Esophagus (tissue), 2 donors: ENCODE measurements at regions not wholly inside any gene's neighbourhood (a gene's known extent, or its start where the extent isn't known, plus 50 kb on each side); places are given as distances from the start of the nearest gene placed in this dataset.

Source experiments
- H3K27ac ChIP-seq, 2 donors: one replicate each; pipeline ENCODE4 v1.5.1; 2013; ENCODE audit warnings: low read depth in 2 of 2, mild to moderate bottlenecking in 2 of 2, inconsistent platforms in 1 of 2, low read length in 1 of 2, moderate library complexity in 1 of 2
- H3K27me3 ChIP-seq, 2 donors: one replicate each; pipeline ENCODE4 v1.6.1; 2013; ENCODE audit warnings: low read length in 2 of 2, control low read depth in 1 of 2, mild to moderate bottlenecking in 1 of 2; ENCODE audit not compliant: insufficient read depth in 2 of 2, control insufficient read depth in 1 of 2
- H3K36me3 ChIP-seq, 2 donors: one replicate each; pipeline ENCODE4 v1.6.1; 2013; ENCODE audit warnings: low read length in 1 of 2; ENCODE audit not compliant: control insufficient read depth in 2 of 2, insufficient read depth in 2 of 2
- H3K4me1 ChIP-seq, 2 donors: one replicate each; pipeline ENCODE4 v1.6.1; 2013; ENCODE audit warnings: low read length in 1 of 2; ENCODE audit not compliant: control insufficient read depth in 2 of 2, insufficient read depth in 2 of 2
- H3K4me3 ChIP-seq, 2 donors: one replicate each; pipeline ENCODE4 v1.5.1; 2013; ENCODE audit warnings: low read length in 2 of 2, mild to moderate bottlenecking in 2 of 2, low read depth in 1 of 2, moderate library complexity in 1 of 2
- H3K9me3 ChIP-seq, 2 donors: one replicate each; pipeline ENCODE4 v1.6.1; 2013; ENCODE audit warnings: mild to moderate bottlenecking in 2 of 2, low read depth in 1 of 2, low read length in 1 of 2, moderate library complexity in 1 of 2; ENCODE audit not compliant: control insufficient read depth in 2 of 2, insufficient read depth in 1 of 2
- WGBS, 2 donors: extraction: QIAGEN DNeasy Blood & Tissue Kit; methylation state at CpG; one replicate each; pipeline ENCODE4 v1.1.7; 2013; 5-methylcytosine and 5-hydroxymethylcytosine counted together
- donor health status: healthy with polysubstance abuse.
- donor health status: Bipolar disorder and iron deficiency.

DNA sequence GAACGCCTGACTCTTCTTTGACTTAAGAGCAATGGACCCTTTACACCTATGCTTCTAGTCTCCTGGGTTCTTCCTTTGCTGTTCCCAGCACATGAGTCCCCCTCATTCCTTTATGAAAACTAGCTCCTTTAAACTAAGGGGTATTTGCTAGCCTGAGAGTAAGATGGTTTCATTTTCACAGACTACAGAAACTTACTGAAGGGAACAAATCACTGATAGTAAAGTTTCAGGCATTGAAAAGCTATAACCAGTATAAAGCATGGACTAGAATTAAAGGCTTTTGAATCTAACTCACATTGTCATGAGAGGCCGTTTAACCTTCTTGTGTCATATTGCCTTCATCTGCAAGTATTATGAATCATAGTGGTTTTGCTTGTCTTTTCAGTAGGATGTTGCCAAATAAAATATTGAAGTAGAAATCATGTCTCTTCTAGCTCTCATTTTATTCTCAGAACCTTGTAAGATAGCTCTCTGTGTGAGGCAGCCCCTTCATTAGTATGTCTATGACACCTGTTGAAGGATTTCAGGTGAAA, 765.9 kb downstream of the NR2F2 start:
- H3K36me3 ChIP-seq, result no peaks in the 10 kb centered on the region
- 32 to 40% methylated on average over 2 of the region's 2 CpGs for WGBS, 2 donors

DNA sequence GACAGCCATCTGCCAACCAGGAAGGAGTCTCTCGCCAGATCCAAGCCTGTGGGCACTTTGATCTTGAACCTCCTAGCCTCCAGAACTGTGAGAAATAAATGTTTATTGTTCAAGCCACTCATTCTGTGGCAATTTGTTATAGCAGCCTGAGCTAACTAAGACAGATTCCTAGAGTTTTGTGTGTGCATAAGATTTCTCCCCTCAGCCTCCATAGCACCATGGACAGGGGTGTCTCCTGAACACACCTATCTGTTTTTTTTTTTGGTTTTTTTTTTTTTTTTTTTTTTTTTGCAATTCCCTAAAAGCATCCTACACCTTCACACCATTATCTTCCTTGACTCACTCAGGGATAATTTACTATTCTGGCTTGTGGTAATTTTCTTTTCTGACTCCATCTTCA, 768.5 kb downstream of the NR2F2 start:
- 63 to 71% methylated on average over 1 of the region's 1 CpG for WGBS, 2 donors
- H3K9me3 ChIP-seq, result no peaks in the 10 kb centered on the region
- no peak overlapping the region for H3K27ac ChIP-seq
- H3K4me3 ChIP-seq, result no peak overlapping the region
- H3K27me3 ChIP-seq, result no peaks in the 10 kb centered on the region
- H3K36me3 ChIP-seq, result no peaks in the 10 kb centered on the region
- H3K4me1 ChIP-seq, result no peaks in the 10 kb centered on the region

More for the DNA sequence above, 765.9 kb downstream of the NR2F2 start:
- Histone ChIP-seq H3K9me3 (no peaks in the 10 kb centered on the region), H3K27me3 (no peaks in the 10 kb centered on the region), H3K4me3 (no peak overlapping the region), H3K27ac (no peak overlapping the region), H3K4me1 (no peaks in the 10 kb centered on the region)

DNA sequence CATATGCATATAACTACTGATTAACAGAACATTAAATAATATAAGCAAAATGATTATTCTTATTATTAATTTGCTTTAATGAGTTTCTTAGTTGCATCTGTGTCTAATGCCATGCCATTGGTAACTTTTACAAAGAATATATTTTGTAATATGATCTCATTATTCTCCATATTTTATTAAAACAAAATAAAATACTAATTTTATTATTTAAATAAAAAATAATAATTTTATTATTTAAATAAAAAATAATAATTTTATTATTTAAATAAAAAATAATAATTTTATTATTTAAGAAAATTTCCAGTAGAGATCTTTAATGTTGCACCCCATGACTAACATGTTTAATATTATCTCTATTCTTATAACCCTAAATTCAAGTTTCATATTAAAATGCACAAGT, 771.1 kb downstream of the NR2F2 start:
- Histone ChIP-seq H3K27ac (no peak overlapping the region), H3K36me3 (no peaks in the 10 kb centered on the region), H3K4me1 (no peaks in the 10 kb centered on the region), H3K9me3 (peaks cover 0 to 4% of the 10 kb centered on the region in 2 donors), H3K4me3 (no peak overlapping the region), H3K27me3 (no peaks in the 10 kb centered on the region)

DNA sequence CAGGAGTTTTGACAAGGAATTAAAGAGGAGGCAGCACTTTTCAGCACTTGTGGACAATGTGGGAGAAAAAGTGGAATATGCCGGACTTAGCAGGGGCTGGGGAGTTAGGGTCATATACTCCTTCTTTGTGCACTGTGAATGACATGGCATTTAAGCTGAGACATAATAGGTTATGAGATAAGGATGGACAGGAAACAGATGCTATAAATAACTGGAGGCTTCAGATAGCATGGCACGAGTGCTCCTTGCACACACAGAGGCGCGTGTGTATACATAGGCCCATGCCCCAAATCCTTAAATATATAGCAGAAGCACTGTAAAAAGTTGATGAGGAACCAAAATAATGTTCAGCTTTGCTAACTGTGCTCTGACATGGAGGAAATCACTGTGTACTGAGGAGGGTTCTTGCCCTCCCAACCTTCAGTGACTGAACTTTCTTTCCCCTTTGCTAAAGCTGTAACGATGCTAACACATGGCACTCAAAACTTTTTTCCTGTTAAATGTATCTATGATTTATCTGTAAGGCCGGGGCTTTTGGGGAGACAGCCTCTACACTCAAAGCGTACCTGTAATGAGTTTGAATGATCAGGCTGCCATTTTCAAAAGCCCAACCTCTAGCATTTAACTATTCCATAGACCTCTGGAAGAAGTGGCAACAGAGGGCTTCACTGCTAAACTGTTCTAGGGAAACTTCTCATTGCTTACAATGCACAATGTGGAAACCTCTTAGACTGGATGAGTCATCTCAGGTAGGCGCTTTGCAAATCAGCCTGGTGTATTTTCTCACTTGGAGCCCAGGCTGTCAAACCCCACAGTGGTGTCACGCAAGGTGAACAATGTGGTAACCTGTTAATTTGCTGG, 784.6 kb downstream of the NR2F2 start:
- peaks cover 2 to 4% of the 10 kb centered on the region in 2 donors for H3K9me3 ChIP-seq
- no peak overlapping the region for H3K4me3 ChIP-seq
- no peaks in the 10 kb centered on the region for H3K36me3 ChIP-seq
- 81 to 83% methylated on average over 9 of the region's 9 CpGs for WGBS, 2 donors
- H3K27ac ChIP-seq, result no peak overlapping the region
- H3K4me1 ChIP-seq, result no peaks in the 10 kb centered on the region
- no peaks in the 10 kb centered on the region for H3K27me3 ChIP-seq

DNA sequence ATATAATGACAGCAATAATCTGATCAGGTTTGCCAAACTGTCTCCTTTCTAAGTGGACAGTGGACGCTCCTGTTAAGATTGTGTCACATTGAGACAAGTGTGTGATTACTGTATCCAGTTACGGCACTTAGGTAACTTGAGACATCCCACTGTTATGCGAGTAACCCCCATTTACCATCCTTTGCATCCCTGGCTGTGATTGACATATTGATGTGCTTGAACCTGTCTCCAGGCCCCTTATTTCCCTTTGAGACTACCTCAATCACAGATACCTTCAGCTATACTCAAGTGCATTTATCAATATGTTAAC, 785.2 kb downstream of the NR2F2 start:
- H3K36me3 ChIP-seq, result no peaks in the 10 kb centered on the region
- H3K27ac ChIP-seq, result no peak overlapping the region
- no peak overlapping the region for H3K4me3 ChIP-seq
- no peaks in the 10 kb centered on the region for H3K27me3 ChIP-seq
- 89 to 97% methylated on average over 3 of the region's 3 CpGs for WGBS, 2 donors
- no peaks in the 10 kb centered on the region for H3K4me1 ChIP-seq
- H3K9me3 ChIP-seq, result peaks cover 2 to 4% of the 10 kb centered on the region in 2 donors

DNA sequence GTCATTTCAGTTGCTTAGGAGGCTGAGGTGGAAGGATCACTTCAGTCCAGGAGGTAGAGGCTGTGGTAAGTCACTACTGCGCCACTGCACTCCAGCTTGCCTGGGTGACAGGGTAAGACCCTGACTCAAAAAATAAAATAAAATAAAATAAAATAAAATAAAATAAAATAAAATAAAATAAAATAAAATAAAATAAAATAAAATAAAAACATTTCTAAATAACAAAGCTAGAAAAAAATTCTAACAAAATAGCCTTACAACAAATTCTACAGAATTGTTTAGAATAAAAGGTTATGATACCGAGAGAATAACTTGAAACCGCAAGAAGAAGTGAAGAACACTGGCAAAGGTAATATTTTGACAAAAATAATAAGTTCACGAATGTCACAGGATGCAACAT, 794.3 kb downstream of the NR2F2 start:
- Histone ChIP-seq H3K27ac (no peak overlapping the region), H3K27me3 (no peaks in the 10 kb centered on the region), H3K4me1 (no peaks in the 10 kb centered on the region), H3K36me3 (no peaks in the 10 kb centered on the region), H3K9me3 (no peaks in the 10 kb centered on the region), H3K4me3 (no peak overlapping the region)
- 82 to 86% methylated on average over 4 of the region's 4 CpGs for WGBS, 2 donors

DNA sequence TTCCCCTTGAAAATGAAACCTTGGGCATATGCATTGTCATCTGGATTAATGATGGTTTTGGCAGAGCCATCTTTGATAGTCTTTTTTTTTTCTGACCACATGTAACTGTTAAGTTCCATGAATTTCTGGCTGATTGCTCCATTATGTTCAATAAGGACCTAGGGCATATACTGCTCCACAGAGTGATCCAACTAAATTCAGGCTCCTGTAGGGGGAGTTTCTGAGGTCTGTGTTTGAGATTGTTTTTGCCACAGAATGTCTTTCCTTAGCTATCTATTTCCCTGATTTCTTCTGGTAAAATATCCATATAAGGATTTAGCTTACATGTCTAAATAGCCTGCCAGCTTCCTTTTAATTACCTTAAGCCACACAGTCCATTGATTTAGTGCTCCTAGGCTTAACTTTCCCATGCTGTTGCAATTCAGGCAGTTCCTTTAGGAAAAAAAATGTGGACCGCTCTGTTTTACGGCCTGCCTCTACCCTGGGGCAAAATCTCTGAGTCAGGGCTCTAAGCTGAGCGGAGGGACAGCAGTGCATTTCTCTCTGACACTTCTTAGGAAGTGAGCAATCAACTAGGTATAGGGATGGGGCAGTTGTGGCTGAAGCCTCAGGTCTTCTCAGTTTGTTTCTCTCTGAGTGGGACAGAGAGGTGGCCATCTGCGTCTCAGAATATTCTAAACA, 796.2 kb downstream of the NR2F2 start:
- H3K9me3 ChIP-seq, result no peaks in the 10 kb centered on the region
- 73 to 80% methylated on average over 4 of the region's 4 CpGs for WGBS, 2 donors

DNA sequence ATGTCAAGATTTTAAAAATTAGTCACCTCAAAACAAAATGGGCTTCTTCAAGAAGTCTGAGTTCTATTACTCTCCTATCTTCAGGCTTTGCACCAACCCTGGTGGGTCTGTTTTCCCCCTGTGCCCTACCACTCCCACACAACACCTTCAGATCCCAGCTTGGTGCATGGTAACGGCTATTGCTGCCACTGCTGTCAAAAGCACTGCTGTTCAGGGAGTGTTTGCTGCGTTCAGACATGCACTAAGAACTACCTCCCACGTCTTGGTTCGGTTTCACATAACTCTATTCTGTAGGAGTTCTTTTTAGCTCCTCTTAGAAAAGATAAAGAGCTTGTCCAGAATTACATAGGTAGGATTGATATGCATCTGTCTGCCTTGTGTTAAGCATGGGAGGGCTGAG, 799.2 kb downstream of the NR2F2 start:
- Histone ChIP-seq H3K36me3 (no peaks in the 10 kb centered on the region), H3K27ac (no peak overlapping the region), H3K9me3 (no peaks in the 10 kb centered on the region), H3K4me1 (no peaks in the 10 kb centered on the region), H3K27me3 (no peaks in the 10 kb centered on the region), H3K4me3 (no peak overlapping the region)
- WGBS, 2 donors, result 54 to 60% methylated on average over 4 of the region's 4 CpGs

More for the DNA sequence above, 796.2 kb downstream of the NR2F2 start:
- Histone ChIP-seq H3K4me1 (no peaks in the 10 kb centered on the region), H3K27me3 (no peaks in the 10 kb centered on the region), H3K27ac (no peak overlapping the region), H3K4me3 (no peak overlapping the region), H3K36me3 (no peaks in the 10 kb centered on the region)

DNA sequence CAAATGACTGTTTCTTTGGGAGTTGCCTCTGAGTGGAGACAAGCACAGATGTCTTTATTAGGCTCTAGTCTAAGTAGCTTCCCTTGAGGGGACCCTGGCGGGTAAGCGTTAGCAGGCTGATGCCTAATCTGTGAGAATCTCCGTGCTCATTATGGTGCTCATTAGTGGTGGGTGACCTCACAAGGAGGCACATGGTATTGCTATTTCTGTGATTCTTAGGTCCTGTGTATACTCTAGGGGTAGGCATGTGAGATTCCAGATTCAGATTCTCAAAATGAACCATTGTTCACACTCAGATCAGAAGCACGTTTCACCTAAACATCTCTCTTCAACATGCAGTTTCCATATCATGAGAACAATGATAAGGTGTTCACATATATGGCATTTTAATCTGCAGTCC, 809.7 kb downstream of the NR2F2 start:
- H3K36me3 ChIP-seq, result no peaks in the 10 kb centered on the region
- no peak overlapping the region for H3K4me3 ChIP-seq
- WGBS, 2 donors, result 66 to 67% methylated on average over 4 of the region's 4 CpGs
- H3K27ac ChIP-seq, result no peak overlapping the region
- peaks cover 0 to 2% of the 10 kb centered on the region in 2 donors for H3K9me3 ChIP-seq
- peaks cover 0 to 2% of the 10 kb centered on the region in 2 donors for H3K27me3 ChIP-seq
- H3K4me1 ChIP-seq, result no peaks in the 10 kb centered on the region
